K562 (cell line): ENCODE measurements at regions not wholly inside any gene's neighbourhood (a gene's known extent, or its start where the extent isn't known, plus 50 kb on each side); places are given as distances from the start of the nearest gene placed in this dataset.
A peak's percentile ranks its signal among the peaks of the same experiment; 100 is the strongest.

Experiments
- ATAC-seq: fragments of 200-7000 bp; cut with Tn5 transposase; 3 replicates; pipeline ENCODE4 v1.9.1; 2020; ENCODE audit warnings: moderate library complexity
- BruUV-seq: library from RNA; stranded (reverse); fragments of 400-500 nt; replicated peaks from 2 replicates; lab custom pipeline; 2021; lab: Mats Ljungman, UMichigan
- CTCF ChIA-PET: fragments of 300-600 bp; formaldehyde crosslinking; extraction: SDS; loops from one replicate; lab custom pipeline; 2021; ENCODE audit warnings: low intra/inter-chr PET ratio; lab: Yijun Ruan, JAX
- POLR2A ChIA-PET: fragments of 300-600, 350-650 bp; sonication (Branson Sonifier 250); formaldehyde crosslinking; extraction: SDS; loops from one replicate; lab custom pipeline; 2021; ENCODE audit warnings: antibody characterized with exemption, inconsistent platforms; lab: Yijun Ruan, JAX
- DNase-seq, 4 experiments: peaks; one replicate each; pipeline versions ENCODE4 v3.0.0 to v3.0.0-alpha.2; 2011 to 2018; ENCODE audit warnings: low spot score in 3 of 4, mixed read lengths in 3 of 4; ENCODE audit errors: extremely low read depth in 1 of 4
- FAIRE-seq: peaks from 2 replicates; lab custom pipeline; 2011; peaks lifted over from hg19 to GRCh38; lab: Jason Lieb, UNC
- H2AFZ ChIP-seq: 2 replicates; pipeline ENCODE4 v1.6.0; 2011; ENCODE audit warnings: low read depth, low read length, control low read depth, inconsistent platforms
- H3K27ac ChIP-seq: fragments of 200-600 bp; 3 replicates; pipeline ENCODE4 v1.8.0; 2011; ENCODE audit warnings: low read depth, mild to moderate bottlenecking, control low read depth, inconsistent platforms, low read length, moderate library complexity, mixed read lengths; ENCODE audit errors: extremely low read depth
- H3K27me3 ChIP-seq, 2 experiments: fragments of 300-600 bp in 1 of 2; 2 replicates in 1 of 2; 3 replicates in 1 of 2; pipeline versions ENCODE4 v1.6.0 to v1.8.0; 2011; ENCODE audit warnings: inconsistent platforms in 2 of 2, low read length in 2 of 2, mild to moderate bottlenecking in 1 of 2, mixed read lengths in 1 of 2, moderate library complexity in 1 of 2; ENCODE audit not compliant: control insufficient read depth in 2 of 2, insufficient read depth in 2 of 2
- H3K36me3 ChIP-seq: fragments of 300-600 bp; 3 replicates; pipeline ENCODE4 v1.8.0; 2011; ENCODE audit warnings: mild to moderate bottlenecking, low read length, inconsistent platforms; ENCODE audit not compliant: control insufficient read depth, insufficient read depth
- H3K4me1 ChIP-seq, 2 experiments: fragments of 200-600 bp in 1 of 2; replicated peaks in 1 of 2; 2 replicates in 1 of 2; 3 replicates in 1 of 2; pipeline versions ENCODE4 v1.5.1 to v1.8.0; 2011; ENCODE audit warnings: inconsistent platforms in 2 of 2, low read length in 2 of 2, mild to moderate bottlenecking in 1 of 2, mixed read lengths in 1 of 2, moderate library complexity in 1 of 2; ENCODE audit not compliant: control insufficient read depth in 2 of 2, insufficient read depth in 2 of 2
- H3K4me2 ChIP-seq: 2 replicates; pipeline ENCODE4 v1.6.1; 2011; ENCODE audit warnings: low read length, control low read depth, inconsistent platforms, mixed read lengths; ENCODE audit not compliant: insufficient read depth
- H3K4me3 ChIP-seq: fragments of 200-600 bp; sonication (generic), shearing (Covaris generic); 2 replicates; pipeline ENCODE4 v1.5.1; 2016; ENCODE audit warnings: control low read depth, inconsistent platforms
- H3K79me2 ChIP-seq: fragments of 200-600 bp; 3 replicates; pipeline ENCODE4 v1.8.0; 2011; ENCODE audit warnings: low read length, inconsistent platforms; ENCODE audit not compliant: control insufficient read depth, insufficient read depth
- H3K9ac ChIP-seq, 2 experiments: 2 replicates each; pipeline versions ENCODE4 v1.6.0 to v1.6.1; 2011; ENCODE audit warnings: low read depth in 2 of 2, low read length in 2 of 2, control low read depth in 1 of 2, inconsistent platforms in 1 of 2, mild to moderate bottlenecking in 1 of 2, mixed read lengths in 1 of 2; ENCODE audit not compliant: insufficient read depth in 1 of 2
- H3K9me1 ChIP-seq: one replicate; pipeline ENCODE4 v1.6.0; 2011; ENCODE audit warnings: inconsistent platforms, mild to moderate bottlenecking, low read length, moderate library complexity; ENCODE audit not compliant: control insufficient read depth, insufficient read depth
- H3K9me3 ChIP-seq: replicated peaks from 2 replicates; pipeline ENCODE4 v1.5.1; 2011; ENCODE audit warnings: low read depth, low read length, inconsistent platforms; ENCODE audit not compliant: control insufficient read depth, insufficient read depth
- H4K20me1 ChIP-seq: replicated peaks from 2 replicates; pipeline ENCODE4 v1.6.1; 2011; ENCODE audit warnings: low read length, inconsistent platforms, mixed read lengths; ENCODE audit not compliant: control insufficient read depth, insufficient read depth
- ATF1 ChIP-seq, 2 experiments: fragments of 450-650 bp in 1 of 2; IDR thresholded peaks; 2 replicates each; pipeline ENCODE4 v1.6.1; 2016; ENCODE audit warnings: missing compliant biosample characterization in 1 of 2, missing genetic modification characterization in 1 of 2
- PCBP2 ChIP-seq: fragments of 200-400 bp; formaldehyde crosslinking; IDR thresholded peaks from 2 replicates; pipeline ENCODE4 v1.6.1; 2018; ENCODE audit warnings: low read length, low read depth, mild to moderate bottlenecking, moderate library complexity; ENCODE audit not compliant: poor library complexity, severe bottlenecking
- SETDB1 ChIP-seq: IDR thresholded peaks from one replicate; pipeline ENCODE4 v1.6.1; 2012; ENCODE audit warnings: low read length, control low read depth, inconsistent platforms
- ZNF143 ChIP-seq: sonication (generic); formaldehyde crosslinking; IDR thresholded peaks from 2 replicates; pipeline ENCODE4 v1.9.0; 2022; ENCODE audit warnings: mild to moderate bottlenecking, missing genetic modification reagents
- ZNF431 ChIP-seq: sonication (generic); formaldehyde crosslinking; IDR thresholded peaks from 2 replicates; pipeline ENCODE4 v1.8.0; 2022; ENCODE audit warnings: mild to moderate bottlenecking, missing genetic modification reagents
- ZNF57 ChIP-seq: fragments of 450-650 bp; formaldehyde crosslinking; IDR thresholded peaks from 2 replicates; pipeline ENCODE4 v1.4.0; 2020; ENCODE audit warnings: mild to moderate bottlenecking, moderate library complexity
- WGBS: fragments of 100-300 bp; shearing (Covaris generic); methylation state at CpG from one replicate; pipeline ENCODE4 v1.1.6; 2016; ENCODE audit warnings: low coverage, mixed read lengths; ENCODE audit not compliant: insufficient coverage; ENCODE audit errors: missing lambda C conversion rate; 5-methylcytosine and 5-hydroxymethylcytosine counted together
- in situ Hi-C: fragments of 300-500 bp; cut with MboI; formaldehyde crosslinking; loops from 4 replicates; pipeline ENCODE4 v1.15.0; 2018; ENCODE audit warnings: inconsistent platforms, mixed read lengths
- intact Hi-C: fragments of 100-400 bp; cut with micrococcal nuclease; formaldehyde crosslinking; loops from 2 replicates; pipeline ENCODE4 v1.14.2; 2022
- TF ChIP-seq, protein P1 (sequence below): sonication (generic); formaldehyde crosslinking; IDR thresholded peaks from 2 replicates; pipeline ENCODE4 v1.8.0; 2022; ENCODE audit warnings: missing genetic modification reagents, mild to moderate bottlenecking, moderate library complexity, borderline replicate concordance
- TF ChIP-seq, protein P2 (sequence below): fragments of 250-450 bp; sonication (Bioruptor Pico); IDR thresholded peaks from 2 replicates; pipeline ENCODE4 v1.8.0; 2021; ENCODE audit warnings: mild to moderate bottlenecking, moderate library complexity
- TF ChIP-seq, protein P3 (sequence below): fragments of 250-450 bp; sonication (Bioruptor Pico); IDR thresholded peaks from 2 replicates; pipeline ENCODE4 v1.5.0; 2021

DNA sequence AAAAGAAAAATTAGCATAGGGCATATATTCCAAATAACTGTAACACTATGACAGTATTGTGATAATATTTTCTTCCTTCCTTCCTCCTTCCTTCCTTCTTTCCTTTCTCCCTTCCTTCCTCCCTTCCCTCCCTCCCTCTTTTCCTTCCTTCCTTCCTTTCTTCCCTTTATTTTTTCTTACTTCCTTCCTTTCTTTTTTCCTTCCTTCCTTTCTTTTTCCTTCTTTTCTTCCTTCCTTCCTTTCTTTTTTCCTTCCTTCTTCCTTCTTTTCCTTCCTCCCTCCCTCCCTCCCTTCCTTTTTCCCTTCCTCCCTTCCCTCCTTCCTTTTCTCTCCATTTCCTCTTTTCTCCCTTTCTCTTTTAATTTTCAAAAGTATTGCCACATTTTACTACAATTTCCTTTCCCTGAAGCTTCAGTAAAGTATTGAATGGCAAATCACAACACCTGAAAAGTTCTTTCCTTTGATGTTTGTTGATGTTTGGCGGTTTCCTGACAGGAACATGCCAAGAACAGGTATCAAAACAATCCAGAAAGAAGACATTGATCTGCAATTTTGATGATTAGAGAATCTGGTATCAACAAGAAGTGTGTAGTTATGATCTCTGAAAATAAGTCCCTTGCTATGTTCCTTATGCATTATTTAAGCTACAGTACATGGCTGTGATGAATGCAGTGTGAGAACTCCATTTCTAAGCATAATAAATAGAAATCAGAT, 253.1 kb upstream of the EDIL3 start:
- Histone ChIP-seq H3K27me3 (no peaks in the 10 kb centered on the region), H3K4me2 (no peak overlapping the region), H3K79me2 (no peaks in the 10 kb centered on the region), H3K4me3 (no peak overlapping the region), H3K9ac (no peak overlapping the region), H4K20me1 (no peaks in the 10 kb centered on the region), H3K9me1 (no peaks in the 10 kb centered on the region), H3K36me3 (no peaks in the 10 kb centered on the region), H3K4me1 (no peaks in the 10 kb centered on the region), H2AFZ (no peak overlapping the region), H3K27ac (no peak overlapping the region), H3K9me3 (no peaks in the 10 kb centered on the region)
- in situ Hi-C loops = no loop called here
- FAIRE-seq (no peak), ATAC-seq (no peak), DNase-seq (no peak)
- POLR2A ChIA-PET = no interaction called here
- BruUV-seq = no TSS peak
- TF ChIP-seq ZNF431 (CRISPR knock-in tag) (no peak), PCBP2 (peak; percentile 62)
- CTCF ChIA-PET = no interaction called here
- intact Hi-C loops = no loop called here
- WGBS = 11% methylated on average over 1 of the region's 1 CpG

DNA sequence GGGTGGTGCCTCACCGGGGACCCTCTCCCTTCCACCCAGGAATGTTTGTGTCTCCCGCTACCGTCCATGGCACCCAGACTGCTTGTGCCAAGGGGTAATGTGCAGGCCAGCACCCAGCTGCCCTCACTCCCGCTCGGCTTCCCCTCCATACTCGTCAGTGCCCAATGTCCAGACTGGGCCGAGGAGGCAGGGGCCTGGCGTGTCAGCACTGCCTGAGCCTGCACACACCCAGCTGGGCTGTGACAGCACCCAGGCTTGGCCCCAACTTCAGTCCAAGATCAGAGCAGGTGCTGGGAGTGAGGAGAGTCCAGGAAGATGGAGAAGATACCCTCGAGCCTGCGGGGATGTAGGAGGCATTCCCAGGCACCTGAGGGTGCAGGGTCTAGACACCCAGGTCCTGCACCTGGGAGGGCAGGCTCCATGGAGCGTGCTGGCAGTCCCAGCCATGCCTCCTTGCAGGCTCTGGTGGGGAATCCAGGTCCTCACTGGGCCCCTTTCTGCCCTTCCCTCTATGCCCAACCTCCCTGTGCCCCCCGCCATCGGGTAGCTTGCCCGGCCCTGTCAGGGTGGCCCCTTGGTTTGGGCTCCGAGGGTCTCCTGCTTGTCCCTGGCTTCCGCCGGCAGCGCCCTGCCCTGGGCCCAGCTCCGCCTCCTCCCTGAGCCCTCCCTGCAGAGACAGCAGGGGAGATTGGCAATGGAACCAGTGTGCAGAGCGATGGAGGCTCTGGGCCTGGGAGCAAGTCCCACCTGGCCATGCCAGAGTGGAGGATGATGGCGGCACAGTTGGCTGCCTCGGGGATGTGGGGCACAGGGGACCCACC, 250.8 kb upstream of the EDIL3 start:
- WGBS = 2% methylated on average over 17 of the region's 22 CpGs
- ChIA-PET POLR2A (no interaction called here), CTCF (no interaction called here)
- TF ChIP-seq ZNF57 (CRISPR knock-in tag) (no peak), SETDB1 (no peak), ZNF143 (CRISPR knock-in tag) (no peak), ATF1 (CRISPR knock-in tag; IDR thresholded peaks at IDR 0.05) (no peak), ATF1 (tag; IDR thresholded peaks at IDR 0.05) (no peak)
- TF ChIP-seq, protein P1, sequence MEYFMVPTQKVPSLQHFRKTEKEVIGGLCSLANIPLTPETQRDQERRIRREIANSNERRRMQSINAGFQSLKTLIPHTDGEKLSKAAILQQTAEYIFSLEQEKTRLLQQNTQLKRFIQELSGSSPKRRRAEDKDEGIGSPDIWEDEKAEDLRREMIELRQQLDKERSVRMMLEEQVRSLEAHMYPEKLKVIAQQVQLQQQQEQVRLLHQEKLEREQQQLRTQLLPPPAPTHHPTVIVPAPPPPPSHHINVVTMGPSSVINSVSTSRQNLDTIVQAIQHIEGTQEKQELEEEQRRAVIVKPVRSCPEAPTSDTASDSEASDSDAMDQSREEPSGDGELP (CRISPR knock-in tag) = no peak
- TF ChIP-seq, protein P2, sequence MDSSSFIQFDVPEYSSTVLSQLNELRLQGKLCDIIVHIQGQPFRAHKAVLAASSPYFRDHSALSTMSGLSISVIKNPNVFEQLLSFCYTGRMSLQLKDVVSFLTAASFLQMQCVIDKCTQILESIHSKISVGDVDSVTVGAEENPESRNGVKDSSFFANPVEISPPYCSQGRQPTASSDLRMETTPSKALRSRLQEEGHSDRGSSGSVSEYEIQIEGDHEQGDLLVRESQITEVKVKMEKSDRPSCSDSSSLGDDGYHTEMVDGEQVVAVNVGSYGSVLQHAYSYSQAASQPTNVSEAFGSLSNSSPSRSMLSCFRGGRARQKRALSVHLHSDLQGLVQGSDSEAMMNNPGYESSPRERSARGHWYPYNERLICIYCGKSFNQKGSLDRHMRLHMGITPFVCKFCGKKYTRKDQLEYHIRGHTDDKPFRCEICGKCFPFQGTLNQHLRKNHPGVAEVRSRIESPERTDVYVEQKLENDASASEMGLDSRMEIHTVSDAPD (CRISPR knock-in tag) = no peak
- TF ChIP-seq, protein P3, sequence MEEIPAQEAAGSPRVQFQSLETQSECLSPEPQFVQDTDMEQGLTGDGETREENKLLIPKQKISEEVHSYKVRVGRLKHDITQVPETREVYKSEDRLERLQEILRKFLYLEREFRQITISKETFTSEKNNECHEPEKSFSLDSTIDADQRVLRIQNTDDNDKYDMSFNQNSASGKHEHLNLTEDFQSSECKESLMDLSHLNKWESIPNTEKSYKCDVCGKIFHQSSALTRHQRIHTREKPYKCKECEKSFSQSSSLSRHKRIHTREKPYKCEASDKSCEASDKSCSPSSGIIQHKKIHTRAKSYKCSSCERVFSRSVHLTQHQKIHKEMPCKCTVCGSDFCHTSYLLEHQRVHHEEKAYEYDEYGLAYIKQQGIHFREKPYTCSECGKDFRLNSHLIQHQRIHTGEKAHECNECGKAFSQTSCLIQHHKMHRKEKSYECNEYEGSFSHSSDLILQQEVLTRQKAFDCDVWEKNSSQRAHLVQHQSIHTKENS (CRISPR knock-in tag) = no peak

More for the DNA sequence above, 250.8 kb upstream of the EDIL3 start:
- no peaks in the 10 kb centered on the region for H4K20me1 ChIP-seq
- H3K4me3 ChIP-seq = no peak overlapping the region
- H3K4me1 ChIP-seq = no peaks in the 10 kb centered on the region
- no peak for DNase-seq
- H2AFZ ChIP-seq = no peak overlapping the region
- H3K27me3 ChIP-seq = no peaks in the 10 kb centered on the region
- intact Hi-C loops = no loop called here
- no peaks in the 10 kb centered on the region for H3K36me3 ChIP-seq
- no peak overlapping the region for H3K27ac ChIP-seq
- BruUV-seq = no TSS peak
- H3K9me3 ChIP-seq = 0 out of 2 replicates have a peak, but pooled peaks cover 1% of the 10 kb centered on the region
- no peak overlapping the region for H3K9ac ChIP-seq
- ATAC-seq = no peak
- no peak for FAIRE-seq
- no peaks in the 10 kb centered on the region for H3K9me1 ChIP-seq
- no peaks in the 10 kb centered on the region for H3K79me2 ChIP-seq
- in situ Hi-C loops = no loop called here
- no peak overlapping the region for H3K4me2 ChIP-seq
